Mammary epithelial cell (primary cell): ENCODE measurements at regions not wholly inside any gene's neighbourhood (a gene's known extent, or its start where the extent isn't known, plus 50 kb on each side); places are given as distances from the start of the nearest gene placed in this dataset.

ENCODE experiments used
- CTCF ChIP-seq, 2 donors: IDR thresholded peaks in 1 of 2; conservative IDR thresholded peaks in 1 of 2; 2 replicates each; pipeline ENCODE4 v1.5.1; 2011 to 2012; ENCODE audit warnings: inconsistent platforms in 2 of 2, low read length in 2 of 2, mild to moderate bottlenecking in 2 of 2, control low read depth in 1 of 2, low read depth in 1 of 2; ENCODE audit not compliant: insufficient read depth in 1 of 2; ENCODE audit errors: extremely low read depth in 1 of 2
- EZH2 ChIP-seq: IDR thresholded peaks from 2 replicates; pipeline ENCODE4 v1.6.1; 2012; ENCODE audit warnings: low read length, inconsistent platforms, borderline replicate concordance

GRCh38 chr1:80731241-80731894 lies 1069.4 kb upstream of the ADGRL2 start:
- TF ChIP-seq CTCF (conservative IDR thresholded peaks at IDR 0.05 in 1 of 2, IDR thresholded peaks at IDR 0.05 in 1 of 2; ENCODE audit: extremely low read depth in 1 of 2, insufficient read depth in 1 of 2, low read depth in 1 of 2, low read length in 2 of 2) = no peak
- TF ChIP-seq EZH2 = no peak
